Neuronal stem cell (in vitro differentiated cells): ENCODE measurements at regions not wholly inside any gene's neighbourhood (a gene's known extent, or its start where the extent isn't known, plus 50 kb on each side); places are given as distances from the start of the nearest gene placed in this dataset.

Experiments
- DNase-seq: peaks from one replicate; pipeline ENCODE4 v3.0.0-alpha.2; 2013; ENCODE audit warnings: low spot score
- H2AFZ ChIP-seq: one replicate; pipeline ENCODE4 v1.6.1; 2013; ENCODE audit warnings: mild to moderate bottlenecking, low read length, inconsistent platforms
- H2AK5ac ChIP-seq: 2 replicates; pipeline ENCODE4 v1.6.1; 2013; ENCODE audit warnings: low read depth, mild to moderate bottlenecking, inconsistent platforms, low read length, moderate library complexity, mixed read lengths
- H2BK120ac ChIP-seq: 2 replicates; pipeline ENCODE4 v1.6.1; 2013; ENCODE audit warnings: low read depth, mild to moderate bottlenecking, inconsistent platforms, low read length, moderate library complexity, mixed read lengths
- H2BK12ac ChIP-seq: one replicate; pipeline ENCODE4 v1.6.1; 2013; ENCODE audit warnings: low read length, inconsistent platforms
- H2BK15ac ChIP-seq: 2 replicates; pipeline ENCODE4 v1.6.1; 2013; ENCODE audit warnings: mild to moderate bottlenecking, low read length, inconsistent platforms, mixed read lengths
- H2BK5ac ChIP-seq: one replicate; pipeline ENCODE4 v1.6.1; 2013; ENCODE audit warnings: inconsistent platforms, mild to moderate bottlenecking, low read length, moderate library complexity
- H3K14ac ChIP-seq: one replicate; pipeline ENCODE4 v1.6.1; 2013; ENCODE audit warnings: low read length, inconsistent platforms
- H3K18ac ChIP-seq: 2 replicates; pipeline ENCODE4 v1.6.1; 2013; ENCODE audit warnings: low read length, inconsistent platforms
- H3K23ac ChIP-seq: 2 replicates; pipeline ENCODE4 v1.6.1; 2013; ENCODE audit warnings: low read depth, mild to moderate bottlenecking, mixed read lengths, low read length, inconsistent platforms; ENCODE audit not compliant: poor library complexity
- H3K27ac ChIP-seq: replicated peaks from 3 replicates; pipeline ENCODE4 v1.5.1; 2013; ENCODE audit warnings: low read length, inconsistent platforms
- H3K27me3 ChIP-seq, 3 experiments: 2 replicates each; pipeline ENCODE4 v1.6.1; 2013; ENCODE audit warnings: low read length in 3 of 3, mild to moderate bottlenecking in 2 of 3, inconsistent platforms in 1 of 3, low read depth in 1 of 3, mixed read lengths in 1 of 3, moderate library complexity in 1 of 3; ENCODE audit not compliant: control insufficient read depth in 3 of 3, insufficient read depth in 3 of 3
- H3K36me3 ChIP-seq, 2 donors: replicated peaks in 1 of 2; 2 replicates each; pipeline ENCODE4 v1.6.1; 2013; ENCODE audit warnings: low read length in 2 of 2; ENCODE audit not compliant: control insufficient read depth in 2 of 2, insufficient read depth in 2 of 2
- H3K4ac ChIP-seq: 2 replicates; pipeline ENCODE4 v1.6.1; 2013; ENCODE audit warnings: inconsistent platforms, mild to moderate bottlenecking, low read length, moderate library complexity
- H3K4me1 ChIP-seq, 2 donors: 1 replicate in 1 of 2; 2 replicates in 1 of 2; pipeline ENCODE4 v1.6.1; 2013; ENCODE audit warnings: low read length in 2 of 2, low read depth in 1 of 2; ENCODE audit not compliant: control insufficient read depth in 2 of 2, insufficient read depth in 1 of 2
- H3K4me2 ChIP-seq: one replicate; pipeline ENCODE4 v1.6.1; 2013; ENCODE audit warnings: mild to moderate bottlenecking, low read length, inconsistent platforms; ENCODE audit not compliant: insufficient read depth, poor library complexity, severe bottlenecking
- H3K4me3 ChIP-seq, 2 donors: 2 replicates each; pipeline ENCODE4 v1.5.1; 2013; ENCODE audit warnings: low read length in 2 of 2, mild to moderate bottlenecking in 2 of 2, inconsistent platforms in 1 of 2, moderate library complexity in 1 of 2
- H3K79me1 ChIP-seq: one replicate; pipeline ENCODE4 v1.6.1; 2013; ENCODE audit warnings: low read depth, mild to moderate bottlenecking, inconsistent platforms, low read length, moderate library complexity
- H3K9ac ChIP-seq: one replicate; pipeline ENCODE4 v1.6.1; 2013; ENCODE audit warnings: mild to moderate bottlenecking, low read depth, low read length, inconsistent platforms; ENCODE audit not compliant: poor library complexity
- H3K9me3 ChIP-seq, 2 donors: replicated peaks in 1 of 2; 2 replicates each; pipeline versions ENCODE3 to v1.6.1; 2013; ENCODE audit warnings: low read length in 2 of 2, mild to moderate bottlenecking in 2 of 2, inconsistent platforms in 1 of 2, low read depth in 1 of 2, mixed read lengths in 1 of 2, moderate library complexity in 1 of 2; ENCODE audit not compliant: control insufficient read depth in 2 of 2, insufficient read depth in 1 of 2
- H4K8ac ChIP-seq: one replicate; pipeline ENCODE4 v1.6.1; 2013; ENCODE audit warnings: low read depth, mild to moderate bottlenecking, inconsistent platforms, low read length, moderate library complexity
- H4K91ac ChIP-seq: one replicate; pipeline ENCODE4 v1.6.1; 2013; ENCODE audit warnings: low read length, low read depth, mild to moderate bottlenecking, inconsistent platforms; ENCODE audit not compliant: poor library complexity
- WGBS, 2 donors: extraction: QIAGEN DNeasy Blood & Tissue Kit; methylation state at CpG; one replicate each; pipeline ENCODE4 v1.1.7; 2013; ENCODE audit warnings: missing lambda C conversion rate in 2 of 2, mixed read lengths in 1 of 2; ENCODE audit not compliant: insufficient read length in 2 of 2, insufficient replicate concordance in 1 of 2; ENCODE audit errors: extremely low coverage in 2 of 2; 5-methylcytosine and 5-hydroxymethylcytosine counted together

DNA sequence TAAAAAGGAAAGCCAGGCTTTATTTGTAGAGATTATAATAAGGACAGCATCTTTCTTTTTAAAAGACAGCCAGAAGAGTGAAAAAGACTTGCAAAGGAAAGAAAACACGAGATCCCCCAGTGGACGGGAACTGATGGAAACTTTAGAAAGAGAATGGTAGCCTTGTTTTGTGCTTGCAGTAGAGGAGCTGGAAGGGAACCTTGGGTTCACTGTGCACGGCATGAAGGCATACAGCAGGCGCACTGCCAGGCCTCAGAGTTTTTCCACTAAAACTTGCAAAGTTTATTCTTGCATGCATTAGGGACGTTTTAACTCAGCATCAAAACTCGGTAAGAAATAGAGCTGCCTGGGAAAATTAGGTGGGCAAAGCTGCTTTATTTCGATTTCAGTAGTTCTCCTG, 248.6 kb downstream of the IRX1 start:
- H3K4me3 ChIP-seq: no peak overlapping the region
- H2BK12ac ChIP-seq: no peak overlapping the region
- no peak overlapping the region for H2AK5ac ChIP-seq
- H3K18ac ChIP-seq: no peak overlapping the region
- H3K27me3 ChIP-seq: no peaks in the 10 kb centered on the region
- no peak overlapping the region for H3K4ac ChIP-seq
- H4K91ac ChIP-seq: no peak overlapping the region
- DNase-seq: no peak
- no peak overlapping the region for H2AFZ ChIP-seq
- no peak overlapping the region for H3K14ac ChIP-seq
- no peak overlapping the region for H2BK15ac ChIP-seq
- H3K9me3 ChIP-seq: no peaks in the 10 kb centered on the region
- no peak overlapping the region for H4K8ac ChIP-seq
- peaks cover 0 to 4% of the 10 kb centered on the region in 2 donors for H3K4me1 ChIP-seq
- no peak overlapping the region for H2BK120ac ChIP-seq
- no peak overlapping the region for H3K27ac ChIP-seq
- no peak overlapping the region for H3K9ac ChIP-seq
- no peaks in the 10 kb centered on the region for H3K36me3 ChIP-seq
- no peak overlapping the region for H3K4me2 ChIP-seq
- no CpG with 5 or more reads among the region's 7 CpGs for WGBS, 2 donors
- H3K23ac ChIP-seq: no peak overlapping the region
- no peak overlapping the region for H2BK5ac ChIP-seq
- H3K79me1 ChIP-seq: no peaks in the 10 kb centered on the region

DNA sequence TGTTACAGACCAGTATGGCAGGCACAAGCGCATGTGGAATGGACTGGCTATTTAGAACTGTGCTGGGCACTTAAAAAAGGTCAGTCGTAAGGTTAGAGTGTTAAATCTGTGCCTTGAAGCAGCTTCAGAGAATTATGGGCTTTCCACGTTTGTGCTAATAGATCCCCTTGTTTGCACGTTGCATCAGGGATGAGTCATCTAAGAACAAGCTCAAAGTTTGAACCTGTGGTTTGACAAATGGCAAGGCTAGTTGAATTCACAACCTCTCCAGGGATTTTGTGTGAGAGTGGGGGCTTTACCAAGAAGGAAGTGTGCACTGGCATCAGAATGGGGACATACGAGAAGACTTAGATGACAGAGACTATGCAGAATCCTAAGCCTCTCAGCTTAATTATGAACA, 249.6 kb downstream of the IRX1 start:
- Histone ChIP-seq H3K4me3 (no peak overlapping the region), H3K4me2 (no peak overlapping the region), H3K36me3 (no peaks in the 10 kb centered on the region), H4K91ac (no peak overlapping the region), H2BK120ac (no peak overlapping the region), H2BK5ac (no peak overlapping the region), H3K9ac (no peak overlapping the region), H2BK12ac (no peak overlapping the region), H2BK15ac (no peak overlapping the region), H4K8ac (no peak overlapping the region), H3K4ac (no peak overlapping the region), H3K14ac (no peak overlapping the region), H3K4me1 (peaks cover 0 to 3% of the 10 kb centered on the region in 2 donors), H3K27ac (no peak overlapping the region), H3K9me3 (no peaks in the 10 kb centered on the region), H3K23ac (no peak overlapping the region), H3K79me1 (no peaks in the 10 kb centered on the region), H2AK5ac (no peak overlapping the region), H3K18ac (no peak overlapping the region), H2AFZ (no peak overlapping the region), H3K27me3 (no peaks in the 10 kb centered on the region)
- WGBS, 2 donors: no CpG with 5 or more reads among the region's 5 CpGs
- DNase-seq: no peak

DNA sequence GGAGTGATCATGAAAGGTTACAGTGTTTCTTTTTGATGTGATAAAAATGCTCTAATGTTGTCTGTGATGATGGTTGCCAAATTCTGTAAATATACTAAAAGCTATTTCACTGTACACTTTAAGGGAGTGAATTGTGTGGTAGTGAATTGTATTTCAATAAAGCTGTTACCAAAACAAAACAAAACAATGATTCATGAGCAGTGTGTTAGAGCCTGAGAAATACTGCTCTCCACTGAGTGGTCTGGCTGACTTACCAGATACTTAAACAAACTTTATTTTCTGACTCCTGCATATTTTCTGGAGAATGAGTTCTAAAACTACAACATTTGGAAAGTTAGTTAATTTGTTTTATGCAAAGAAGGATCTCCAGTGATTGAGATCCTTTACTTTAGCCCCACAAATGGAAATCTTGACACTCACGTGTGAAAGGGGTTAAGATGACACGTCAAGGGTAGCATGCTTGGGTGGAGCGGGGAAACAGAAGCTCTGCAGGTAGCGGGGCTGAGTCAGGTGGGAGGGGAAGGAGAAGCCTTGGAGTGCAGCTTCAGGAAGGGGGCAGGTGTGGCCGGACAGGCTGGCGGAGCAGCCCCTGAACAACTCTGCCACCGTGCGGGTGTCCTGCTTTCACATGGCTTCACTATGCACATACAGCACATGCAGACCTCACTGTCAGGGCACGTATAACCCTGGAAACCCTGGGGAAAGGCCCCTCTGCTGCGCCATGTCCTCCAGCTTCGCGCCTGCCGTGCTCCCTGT, 256.7 kb downstream of the IRX1 start:
- H3K4me3 ChIP-seq: no peak overlapping the region
- no peak overlapping the region for H4K8ac ChIP-seq
- H3K27ac ChIP-seq: no peak overlapping the region
- H2AFZ ChIP-seq: no peak overlapping the region
- H3K27me3 ChIP-seq: no peaks in the 10 kb centered on the region
- H3K23ac ChIP-seq: no peak overlapping the region
- H2BK120ac ChIP-seq: no peak overlapping the region
- peak overlapping the region; percentile 58 for H2AK5ac ChIP-seq
- no peaks in the 10 kb centered on the region for H3K79me1 ChIP-seq
- WGBS, 2 donors: no CpG with 5 or more reads among the region's 13 CpGs
- H3K4ac ChIP-seq: no peak overlapping the region
- H3K9ac ChIP-seq: no peak overlapping the region
- no peak for DNase-seq
- no peak overlapping the region for H3K14ac ChIP-seq
- peak overlapping the region; percentile 56 for H3K18ac ChIP-seq
- H3K9me3 ChIP-seq: no peaks in the 10 kb centered on the region
- H3K4me2 ChIP-seq: no peak overlapping the region
- no peak overlapping the region for H2BK5ac ChIP-seq
- no peak overlapping the region for H2BK12ac ChIP-seq
- H3K4me1 ChIP-seq: peaks cover 0 to 8% of the 10 kb centered on the region in 2 donors
- no peaks in the 10 kb centered on the region for H3K36me3 ChIP-seq
- no peak overlapping the region for H4K91ac ChIP-seq
- H2BK15ac ChIP-seq: no peak overlapping the region

DNA sequence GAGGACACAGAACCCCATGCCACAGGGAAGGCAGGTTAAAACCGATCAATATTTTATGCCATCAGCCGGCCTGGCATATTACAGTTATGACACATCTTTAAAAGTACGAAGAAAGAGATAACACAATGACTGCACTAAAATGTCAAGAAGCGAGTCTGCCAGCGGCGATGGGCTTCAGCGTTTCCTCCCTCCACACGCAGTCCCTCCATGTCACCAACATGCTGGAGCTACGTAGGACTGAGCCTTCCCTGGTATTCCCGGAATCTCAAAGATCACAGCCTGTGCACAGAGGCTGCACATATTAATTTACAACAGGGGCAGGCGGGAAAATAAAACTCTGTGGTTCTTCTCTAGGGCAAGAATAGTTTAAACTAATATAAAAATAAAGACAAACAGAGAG, 257.7 kb downstream of the IRX1 start:
- no peaks in the 10 kb centered on the region for H3K36me3 ChIP-seq
- H3K4me3 ChIP-seq: no peak overlapping the region
- H3K9ac ChIP-seq: no peak overlapping the region
- WGBS, 2 donors: no CpG with 5 or more reads among the region's 11 CpGs
- H3K4ac ChIP-seq: no peak overlapping the region
- no peak overlapping the region for H3K23ac ChIP-seq
- no peaks in the 10 kb centered on the region for H3K27me3 ChIP-seq
- no peaks in the 10 kb centered on the region for H3K9me3 ChIP-seq
- no peak overlapping the region for H3K4me2 ChIP-seq
- H2BK15ac ChIP-seq: no peak overlapping the region
- no peak overlapping the region for H2BK120ac ChIP-seq
- no peak for DNase-seq
- H3K79me1 ChIP-seq: no peaks in the 10 kb centered on the region
- peaks cover 4 to 8% of the 10 kb centered on the region in 2 donors for H3K4me1 ChIP-seq
- H2AK5ac ChIP-seq: no peak overlapping the region
- H3K18ac ChIP-seq: no peak overlapping the region
- H4K8ac ChIP-seq: no peak overlapping the region
- H2BK12ac ChIP-seq: no peak overlapping the region
- H2BK5ac ChIP-seq: no peak overlapping the region
- no peak overlapping the region for H3K14ac ChIP-seq
- H2AFZ ChIP-seq: no peak overlapping the region
- no peak overlapping the region for H4K91ac ChIP-seq
- no peak overlapping the region for H3K27ac ChIP-seq
